HG03378 (cell line): ENCODE measurements at regions not wholly inside any gene's neighbourhood (a gene's known extent, or its start where the extent isn't known, plus 50 kb on each side); places are given as distances from the start of the nearest gene placed in this dataset.
"Not testable (repeated sequence)": the region's sequence is repeated elsewhere in the genome, so short reads cannot be mapped to it uniquely, and the experiment has no call there.

Experiments used
- ATAC-seq: cut with Tn5 transposase; IDR thresholded peaks from one replicate; pipeline ENCODE4 v1.9.1; 2021; ENCODE audit warnings: mild to moderate bottlenecking, moderate library complexity; ENCODE audit not compliant: unreplicated experiment

GRCh38 chr9:115524453-115525059 lies 406.6 kb upstream of the TNC start:
- ATAC-seq, result no peak

GRCh38 chr9:115525111-115526058 lies 407.4 kb upstream of the TNC start:
- no peak for ATAC-seq

GRCh38 chr9:115531410-115532125 lies 413.6 kb upstream of the TNC start:
- no peak for ATAC-seq

GRCh38 chr9:115533511-115533910 lies 415.6 kb upstream of the TNC start:
- no peak for ATAC-seq

- no peak for ATAC-seq
Measured at GRCh38 chr9:115540091-115540490, 422.1 kb upstream of the TNC start.

GRCh38 chr9:115543511-115543910 lies 425.6 kb upstream of the TNC start:
- ATAC-seq, result no peak

- ATAC-seq, result no peak
Measured at GRCh38 chr9:115548609-115549260, 430.8 kb upstream of the TNC start.

- no peak for ATAC-seq
Measured at GRCh38 chr9:115551396-115551795, 433.4 kb upstream of the TNC start.

- ATAC-seq, result no peak
Measured at GRCh38 chr9:115553060-115553773, 435.3 kb upstream of the TNC start.

- no peak for ATAC-seq
Measured at GRCh38 chr9:115556432-115556831, 438.5 kb upstream of the TNC start.

- no peak for ATAC-seq
Measured at GRCh38 chr9:115575147-115575546, 457.2 kb upstream of the TNC start.

- not testable (repeated sequence) for ATAC-seq
Measured at GRCh38 chr9:115585458-115585857, 467.5 kb upstream of the TNC start.

GRCh38 chr9:115587310-115587709 lies 469.4 kb upstream of the TNC start:
- ATAC-seq, result no peak

- no peak for ATAC-seq
Measured at GRCh38 chr9:115590011-115590410, 472.1 kb upstream of the TNC start.

- ATAC-seq, result peak; percentile 54
Measured at GRCh38 chr9:115591584-115591984, 473.6 kb upstream of the TNC start.

GRCh38 chr9:115593587-115594091 lies 475.7 kb upstream of the TNC start:
- ATAC-seq, result peak; percentile 63

- no peak for ATAC-seq
Measured at GRCh38 chr9:115594557-115594956, 476.6 kb upstream of the TNC start.

- ATAC-seq, result no peak
Measured at GRCh38 chr9:115596021-115596745, 478.2 kb upstream of the TNC start.

GRCh38 chr9:115596746-115597080 lies 478.8 kb upstream of the TNC start:
- no peak for ATAC-seq
